A673 (cell line): ENCODE measurements at regions not wholly inside any gene's neighbourhood (a gene's known extent, or its start where the extent isn't known, plus 50 kb on each side); places are given as distances from the start of the nearest gene placed in this dataset.

Experiments used
- BruUV-seq: library from RNA; stranded (reverse); fragments of 400-500 nt; replicated peaks from 2 replicates; lab custom pipeline; 2021; lab: Mats Ljungman, UMichigan
- CTCF ChIA-PET: fragments of 300-600 bp; sonication (Branson Sonifier 250); formaldehyde crosslinking; loops from one replicate; lab custom pipeline; 2022; ENCODE audit warnings: antibody characterized with exemption; lab: Charles Lee
- POLR2A ChIA-PET: fragments of 300-600 bp; sonication (Branson Sonifier 250); formaldehyde crosslinking; loops from one replicate; lab custom pipeline; 2022; ENCODE audit warnings: antibody characterized with exemption; ENCODE audit not compliant: low non-redundant PET; lab: Charles Lee
- DNase-seq: peaks from one replicate; pipeline ENCODE4 v3.0.0-alpha.2; 2015; ENCODE audit warnings: low spot score
- H3K27ac ChIP-seq: fragments of 200-600 bp; sonication (generic); 2 replicates; pipeline ENCODE4 v1.5.1; 2016; ENCODE audit warnings: mixed run types, low read depth, mild to moderate bottlenecking, mixed read lengths, antibody characterized with exemption, low read length; ENCODE audit not compliant: poor library complexity, severe bottlenecking
- H3K27me3 ChIP-seq: fragments of 200-600 bp; sonication (generic); replicated peaks from 2 replicates; pipeline ENCODE4 v1.6.1; 2017; ENCODE audit warnings: mixed run types, low read depth, mild to moderate bottlenecking, mixed read lengths, antibody characterized with exemption, low read length; ENCODE audit not compliant: insufficient read depth, poor library complexity
- H3K36me3 ChIP-seq: fragments of 200-600 bp; sonication (generic); 2 replicates; pipeline ENCODE4 v1.6.1; 2016; ENCODE audit warnings: mixed run types, mild to moderate bottlenecking, mixed read lengths, antibody characterized with exemption, low read length; ENCODE audit not compliant: insufficient read depth, poor library complexity, severe bottlenecking
- H3K4me1 ChIP-seq: fragments of 200-600 bp; sonication (generic); 2 replicates; pipeline ENCODE4 v1.6.1; 2017; ENCODE audit warnings: mixed run types, mild to moderate bottlenecking, mixed read lengths, antibody characterized with exemption, low read length; ENCODE audit not compliant: insufficient read depth, poor library complexity, severe bottlenecking
- H3K4me3 ChIP-seq: fragments of 200-600 bp; sonication (generic); 2 replicates; pipeline ENCODE4 v1.5.1; 2016; ENCODE audit warnings: low read depth, mixed run types, mild to moderate bottlenecking, mixed read lengths, low read length; ENCODE audit not compliant: poor library complexity, severe bottlenecking
- H3K9me3 ChIP-seq: fragments of 200-600 bp; sonication (generic); 2 replicates; pipeline ENCODE4 v1.6.1; 2016; ENCODE audit warnings: mixed run types, low read depth, mild to moderate bottlenecking, mixed read lengths, antibody characterized with exemption, low read length; ENCODE audit not compliant: poor library complexity, severe bottlenecking
- CTCF ChIP-seq: fragments of 300-800, 200-600 bp; sonication (generic); conservative IDR thresholded peaks from 2 replicates; pipeline ENCODE4 v1.5.1; 2017; ENCODE audit warnings: low read depth, mild to moderate bottlenecking, antibody characterized with exemption, low read length, moderate library complexity, mixed read lengths
- EZH2 ChIP-seq: fragments of 200-600 bp; sonication (generic); IDR thresholded peaks from 2 replicates; pipeline ENCODE4 v1.6.1; 2017; ENCODE audit warnings: borderline replicate concordance, low read depth, mild to moderate bottlenecking, mixed read lengths, antibody characterized with exemption, low read length; ENCODE audit not compliant: poor library complexity, severe bottlenecking
- intact Hi-C: fragments of 100-400 bp; cut with micrococcal nuclease; formaldehyde crosslinking; loops from one replicate; pipeline ENCODE4 v1.10.0; 2022; ENCODE audit not compliant: unreplicated experiment

GRCh38 chr6:43947860-43948259 is 177.8 kb downstream of the VEGFA start:
- BruUV-seq, result no TSS peak
- DNase-seq, result no peak
- H3K4me1 ChIP-seq, result no peaks in the 10 kb centered on the region
- no peak overlapping the region for H3K4me3 ChIP-seq
- H3K9me3 ChIP-seq, result peaks cover 6% of the 10 kb centered on the region
- TF ChIP-seq EZH2 (no peak), CTCF (no peak)
- ChIA-PET POLR2A (no interaction called here), CTCF (no interaction called here)
- H3K27me3 ChIP-seq, result no peaks in the 10 kb centered on the region
- H3K27ac ChIP-seq, result no peak overlapping the region
- no peaks in the 10 kb centered on the region for H3K36me3 ChIP-seq
- intact Hi-C loops, result no loop called here

- H3K9me3 ChIP-seq, result peaks cover 6% of the 10 kb centered on the region
- H3K36me3 ChIP-seq, result no peaks in the 10 kb centered on the region
- no peaks in the 10 kb centered on the region for H3K27me3 ChIP-seq
- ChIA-PET POLR2A (interaction anchor here (0.6 kb wide), 2 partner anchors 10 to 230 kb away, joined by 3 to 5 read pairs; no protein-coding TSS in a partner anchor), CTCF (no interaction called here)
- BruUV-seq, result no TSS peak
- no peak overlapping the region for H3K27ac ChIP-seq
- no peak overlapping the region for H3K4me3 ChIP-seq
- TF ChIP-seq EZH2 (no peak), CTCF (no peak)
- H3K4me1 ChIP-seq, result peaks cover 7% of the 10 kb centered on the region
- intact Hi-C loops, result no loop called here
- DNase-seq, result no peak
These were observed 176.8 kb downstream of the VEGFA start for GRCh38 chr6:43946641-43947363.

GRCh38 chr6:43945768-43946080 is 175.7 kb downstream of the VEGFA start:
- Histone ChIP-seq H3K4me3 (no peak overlapping the region), H3K27me3 (no peaks in the 10 kb centered on the region), H3K27ac (no peak overlapping the region), H3K9me3 (peaks cover 6% of the 10 kb centered on the region), H3K4me1 (peaks cover 13% of the 10 kb centered on the region), H3K36me3 (no peaks in the 10 kb centered on the region)
- POLR2A ChIA-PET, result no interaction called here
- no TSS peak for BruUV-seq
- CTCF ChIA-PET, result no interaction called here
- DNase-seq, result no peak
- TF ChIP-seq CTCF, result no peak
- TF ChIP-seq EZH2, result no peak
- intact Hi-C loops, result no loop called here
